ENCODE measurements at regions not wholly inside any gene's neighbourhood (a gene's known extent, or its start where the extent isn't known, plus 50 kb on each side); places are given as distances from the start of the nearest gene placed in this dataset.

DNA sequence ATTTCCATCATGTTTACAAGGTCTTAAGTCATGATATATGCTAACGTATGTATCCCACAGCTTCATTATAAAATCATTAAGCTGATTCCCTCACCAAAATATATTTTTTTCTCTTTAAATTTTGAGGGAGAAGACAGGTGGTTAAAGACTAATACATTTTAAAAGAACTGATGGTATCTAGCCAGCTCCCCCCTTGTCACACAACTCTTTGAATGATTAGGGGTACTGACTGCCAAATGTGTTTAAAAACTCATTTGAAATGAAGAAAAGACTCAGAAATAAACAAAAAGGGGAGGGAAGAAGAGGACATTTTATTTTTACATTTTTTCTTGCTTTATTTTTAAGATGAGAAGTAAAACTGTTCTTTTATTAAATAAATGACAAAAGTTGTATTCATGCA is 805.3 kb downstream of the SATB2 start:
- TF ChIP-seq POLR2AphosphoS5 (IDR thresholded peaks at IDR 0.05) (no peak), POLR2A (IDR thresholded peaks at IDR 0.05) (no peak)
- TF ChIP-seq, protein P1, sequence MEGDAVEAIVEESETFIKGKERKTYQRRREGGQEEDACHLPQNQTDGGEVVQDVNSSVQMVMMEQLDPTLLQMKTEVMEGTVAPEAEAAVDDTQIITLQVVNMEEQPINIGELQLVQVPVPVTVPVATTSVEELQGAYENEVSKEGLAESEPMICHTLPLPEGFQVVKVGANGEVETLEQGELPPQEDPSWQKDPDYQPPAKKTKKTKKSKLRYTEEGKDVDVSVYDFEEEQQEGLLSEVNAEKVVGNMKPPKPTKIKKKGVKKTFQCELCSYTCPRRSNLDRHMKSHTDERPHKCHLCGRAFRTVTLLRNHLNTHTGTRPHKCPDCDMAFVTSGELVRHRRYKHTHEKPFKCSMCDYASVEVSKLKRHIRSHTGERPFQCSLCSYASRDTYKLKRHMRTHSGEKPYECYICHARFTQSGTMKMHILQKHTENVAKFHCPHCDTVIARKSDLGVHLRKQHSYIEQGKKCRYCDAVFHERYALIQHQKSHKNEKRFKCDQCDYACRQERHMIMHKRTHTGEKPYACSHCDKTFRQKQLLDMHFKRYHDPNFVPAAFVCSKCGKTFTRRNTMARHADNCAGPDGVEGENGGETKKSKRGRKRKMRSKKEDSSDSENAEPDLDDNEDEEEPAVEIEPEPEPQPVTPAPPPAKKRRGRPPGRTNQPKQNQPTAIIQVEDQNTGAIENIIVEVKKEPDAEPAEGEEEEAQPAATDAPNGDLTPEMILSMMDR (IDR thresholded peaks at IDR 0.05), result no peak

Data from stomach (tissue), 4 donors.